Breast epithelium (tissue), 3 donors: ENCODE measurements at regions not wholly inside any gene's neighbourhood (a gene's known extent, or its start where the extent isn't known, plus 50 kb on each side); places are given as distances from the start of the nearest gene placed in this dataset.

Experiments
- CTCF ChIP-seq, 3 donors: fragments of 450-650 bp; IDR thresholded peaks; one replicate each; pipeline ENCODE4 v1.5.1; 2016 to 2017; ENCODE audit warnings: antibody characterized with exemption in 3 of 3, mild to moderate bottlenecking in 3 of 3, moderate library complexity in 3 of 3
- POLR2A ChIP-seq: fragments of 450-650 bp; IDR thresholded peaks from one replicate; pipeline ENCODE4 v1.6.1; 2016; ENCODE audit warnings: antibody characterized with exemption, mild to moderate bottlenecking, moderate library complexity

GRCh38 chr15:61376961-61377360 is 147.9 kb upstream of the RORA start:
- TF ChIP-seq CTCF (IDR thresholded peaks at IDR 0.05) (no peak), POLR2A (no peak)
